C4-2B (cell line): ENCODE measurements at regions not wholly inside any gene's neighbourhood (a gene's known extent, or its start where the extent isn't known, plus 50 kb on each side); places are given as distances from the start of the nearest gene placed in this dataset.

Source experiments
- CTCF ChIP-seq: fragments of 450-650 bp; conservative IDR thresholded peaks from 2 replicates; pipeline ENCODE4 v1.5.1; 2017; ENCODE audit warnings: mild to moderate bottlenecking
- ZFX ChIP-seq: fragments of 450-650 bp; IDR thresholded peaks from 2 replicates; pipeline ENCODE4 v1.6.1; 2017

GRCh38 chrX:148416931-148417330, 83.5 kb upstream of the AFF2 start:
- no peak for TF ChIP-seq CTCF
- TF ChIP-seq ZFX: no peak
